K562 (cell line): ENCODE measurements at regions not wholly inside any gene's neighbourhood (a gene's known extent, or its start where the extent isn't known, plus 50 kb on each side); places are given as distances from the start of the nearest gene placed in this dataset.

ENCODE experiments used
- ATAC-seq: fragments of 200-7000 bp; cut with Tn5 transposase; 3 replicates; pipeline ENCODE4 v1.9.1; 2020; ENCODE audit warnings: moderate library complexity
- BruUV-seq: library from RNA; stranded (reverse); fragments of 400-500 nt; replicated peaks from 2 replicates; lab custom pipeline; 2021; lab: Mats Ljungman, UMichigan
- CTCF ChIA-PET: fragments of 300-600 bp; formaldehyde crosslinking; extraction: SDS; loops from one replicate; lab custom pipeline; 2021; ENCODE audit warnings: low intra/inter-chr PET ratio; lab: Yijun Ruan, JAX
- POLR2A ChIA-PET: fragments of 300-600, 350-650 bp; sonication (Branson Sonifier 250); formaldehyde crosslinking; extraction: SDS; loops from one replicate; lab custom pipeline; 2021; ENCODE audit warnings: antibody characterized with exemption, inconsistent platforms; lab: Yijun Ruan, JAX
- DNase-seq, 4 experiments: peaks; one replicate each; pipeline versions ENCODE4 v3.0.0 to v3.0.0-alpha.2; 2011 to 2018; ENCODE audit warnings: low spot score in 3 of 4, mixed read lengths in 3 of 4; ENCODE audit errors: extremely low read depth in 1 of 4
- FAIRE-seq: peaks from 2 replicates; lab custom pipeline; 2011; peaks lifted over from hg19 to GRCh38; lab: Jason Lieb, UNC
- H2AFZ ChIP-seq: 2 replicates; pipeline ENCODE4 v1.6.0; 2011; ENCODE audit warnings: low read depth, low read length, control low read depth, inconsistent platforms
- H3K27ac ChIP-seq: fragments of 200-600 bp; 3 replicates; pipeline ENCODE4 v1.8.0; 2011; ENCODE audit warnings: low read depth, mild to moderate bottlenecking, control low read depth, inconsistent platforms, low read length, moderate library complexity, mixed read lengths; ENCODE audit errors: extremely low read depth
- H3K27me3 ChIP-seq, 2 experiments: fragments of 300-600 bp in 1 of 2; 2 replicates in 1 of 2; 3 replicates in 1 of 2; pipeline versions ENCODE4 v1.6.0 to v1.8.0; 2011; ENCODE audit warnings: inconsistent platforms in 2 of 2, low read length in 2 of 2, mild to moderate bottlenecking in 1 of 2, mixed read lengths in 1 of 2, moderate library complexity in 1 of 2; ENCODE audit not compliant: control insufficient read depth in 2 of 2, insufficient read depth in 2 of 2
- H3K36me3 ChIP-seq: fragments of 300-600 bp; 3 replicates; pipeline ENCODE4 v1.8.0; 2011; ENCODE audit warnings: mild to moderate bottlenecking, low read length, inconsistent platforms; ENCODE audit not compliant: control insufficient read depth, insufficient read depth
- H3K4me1 ChIP-seq, 2 experiments: fragments of 200-600 bp in 1 of 2; replicated peaks in 1 of 2; 2 replicates in 1 of 2; 3 replicates in 1 of 2; pipeline versions ENCODE4 v1.5.1 to v1.8.0; 2011; ENCODE audit warnings: inconsistent platforms in 2 of 2, low read length in 2 of 2, mild to moderate bottlenecking in 1 of 2, mixed read lengths in 1 of 2, moderate library complexity in 1 of 2; ENCODE audit not compliant: control insufficient read depth in 2 of 2, insufficient read depth in 2 of 2
- H3K4me2 ChIP-seq: 2 replicates; pipeline ENCODE4 v1.6.1; 2011; ENCODE audit warnings: low read length, control low read depth, inconsistent platforms, mixed read lengths; ENCODE audit not compliant: insufficient read depth
- H3K4me3 ChIP-seq: fragments of 200-600 bp; sonication (generic), shearing (Covaris generic); 2 replicates; pipeline ENCODE4 v1.5.1; 2016; ENCODE audit warnings: control low read depth, inconsistent platforms
- H3K79me2 ChIP-seq: fragments of 200-600 bp; 3 replicates; pipeline ENCODE4 v1.8.0; 2011; ENCODE audit warnings: low read length, inconsistent platforms; ENCODE audit not compliant: control insufficient read depth, insufficient read depth
- H3K9ac ChIP-seq, 2 experiments: 2 replicates each; pipeline versions ENCODE4 v1.6.0 to v1.6.1; 2011; ENCODE audit warnings: low read depth in 2 of 2, low read length in 2 of 2, control low read depth in 1 of 2, inconsistent platforms in 1 of 2, mild to moderate bottlenecking in 1 of 2, mixed read lengths in 1 of 2; ENCODE audit not compliant: insufficient read depth in 1 of 2
- H3K9me1 ChIP-seq: one replicate; pipeline ENCODE4 v1.6.0; 2011; ENCODE audit warnings: inconsistent platforms, mild to moderate bottlenecking, low read length, moderate library complexity; ENCODE audit not compliant: control insufficient read depth, insufficient read depth
- H3K9me3 ChIP-seq: replicated peaks from 2 replicates; pipeline ENCODE4 v1.5.1; 2011; ENCODE audit warnings: low read depth, low read length, inconsistent platforms; ENCODE audit not compliant: control insufficient read depth, insufficient read depth
- H4K20me1 ChIP-seq: replicated peaks from 2 replicates; pipeline ENCODE4 v1.6.1; 2011; ENCODE audit warnings: low read length, inconsistent platforms, mixed read lengths; ENCODE audit not compliant: control insufficient read depth, insufficient read depth
- BMI1 ChIP-seq: fragments of 150-350 bp; IDR thresholded peaks from 2 replicates; pipeline ENCODE4 v1.6.1; 2014; ENCODE audit warnings: low read length
- KAT2B ChIP-seq: IDR thresholded peaks from one replicate; pipeline ENCODE4 v1.6.1; 2012; ENCODE audit warnings: low read depth, mild to moderate bottlenecking, control low read depth, inconsistent platforms, low read length, moderate library complexity
- KAT8 ChIP-seq: fragments of 450-650 bp; IDR thresholded peaks from 2 replicates; pipeline ENCODE4 v1.6.1; 2016; ENCODE audit warnings: low read depth, mild to moderate bottlenecking
- KLF13 ChIP-seq: fragments of 450-650 bp; IDR thresholded peaks from 2 replicates; pipeline ENCODE4 v1.6.1; 2016; ENCODE audit warnings: missing genetic modification characterization, low read depth, mild to moderate bottlenecking, missing compliant biosample characterization, moderate library complexity, borderline replicate concordance
- PCBP1 ChIP-seq: fragments of 200-400 bp; formaldehyde crosslinking; IDR thresholded peaks from 2 replicates; pipeline ENCODE4 v1.6.1; 2018; ENCODE audit warnings: mild to moderate bottlenecking, low read depth, low read length; ENCODE audit not compliant: poor library complexity, severe bottlenecking
- RFX7 ChIP-seq: fragments of 250-450 bp; sonication (Bioruptor Pico); IDR thresholded peaks from 2 replicates; pipeline ENCODE4 v1.5.1; 2021; ENCODE audit warnings: mild to moderate bottlenecking
- ZNF507 ChIP-seq: conservative IDR thresholded peaks from 2 replicates; pipeline ENCODE4 v1.6.1; 2017; ENCODE audit warnings: missing genetic modification characterization, missing compliant biosample characterization
- WGBS: fragments of 100-300 bp; shearing (Covaris generic); methylation state at CpG from one replicate; pipeline ENCODE4 v1.1.6; 2016; ENCODE audit warnings: low coverage, mixed read lengths; ENCODE audit not compliant: insufficient coverage; ENCODE audit errors: missing lambda C conversion rate; 5-methylcytosine and 5-hydroxymethylcytosine counted together
- in situ Hi-C: fragments of 300-500 bp; cut with MboI; formaldehyde crosslinking; loops from 4 replicates; pipeline ENCODE4 v1.15.0; 2018; ENCODE audit warnings: inconsistent platforms, mixed read lengths
- intact Hi-C: fragments of 100-400 bp; cut with micrococcal nuclease; formaldehyde crosslinking; loops from 2 replicates; pipeline ENCODE4 v1.14.2; 2022
- TF ChIP-seq, protein P1 (sequence below): fragments of 450-650 bp; formaldehyde crosslinking; IDR thresholded peaks from 2 replicates; pipeline ENCODE4 v1.4.0; 2020; ENCODE audit warnings: mild to moderate bottlenecking, moderate library complexity
- TF ChIP-seq, protein P2 (sequence below): fragments of 250-450 bp; sonication (Bioruptor Pico); IDR thresholded peaks from 2 replicates; pipeline ENCODE4 v1.5.0; 2021; ENCODE audit warnings: mild to moderate bottlenecking, moderate library complexity

DNA sequence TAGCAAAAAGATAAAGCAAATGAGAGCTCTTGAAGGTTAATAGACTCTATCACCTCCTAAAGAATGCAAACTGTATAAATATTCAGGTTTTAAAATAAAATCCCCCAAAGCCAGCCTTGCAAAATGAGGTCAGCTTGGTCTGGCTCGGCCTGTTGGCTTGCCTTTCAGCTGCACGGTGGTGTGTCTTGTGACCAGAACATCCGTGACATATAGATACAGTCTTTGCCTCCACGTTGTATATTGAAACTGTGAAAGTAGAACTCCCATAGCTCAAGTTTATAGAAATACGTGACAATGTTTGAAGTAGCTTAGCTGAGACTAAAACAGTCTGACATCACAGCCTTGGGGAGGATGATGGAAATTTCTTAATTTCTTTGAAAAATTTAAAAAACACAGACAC is 236.6 kb upstream of the MYOCD start (continued):
- TF ChIP-seq, protein P1, sequence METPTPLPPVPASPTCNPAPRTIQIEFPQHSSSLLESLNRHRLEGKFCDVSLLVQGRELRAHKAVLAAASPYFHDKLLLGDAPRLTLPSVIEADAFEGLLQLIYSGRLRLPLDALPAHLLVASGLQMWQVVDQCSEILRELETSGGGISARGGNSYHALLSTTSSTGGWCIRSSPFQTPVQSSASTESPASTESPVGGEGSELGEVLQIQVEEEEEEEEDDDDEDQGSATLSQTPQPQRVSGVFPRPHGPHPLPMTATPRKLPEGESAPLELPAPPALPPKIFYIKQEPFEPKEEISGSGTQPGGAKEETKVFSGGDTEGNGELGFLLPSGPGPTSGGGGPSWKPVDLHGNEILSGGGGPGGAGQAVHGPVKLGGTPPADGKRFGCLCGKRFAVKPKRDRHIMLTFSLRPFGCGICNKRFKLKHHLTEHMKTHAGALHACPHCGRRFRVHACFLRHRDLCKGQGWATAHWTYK (CRISPR knock-in tag), result no peak
- TF ChIP-seq PCBP1 (no peak), KAT2B (no peak)

DNA sequence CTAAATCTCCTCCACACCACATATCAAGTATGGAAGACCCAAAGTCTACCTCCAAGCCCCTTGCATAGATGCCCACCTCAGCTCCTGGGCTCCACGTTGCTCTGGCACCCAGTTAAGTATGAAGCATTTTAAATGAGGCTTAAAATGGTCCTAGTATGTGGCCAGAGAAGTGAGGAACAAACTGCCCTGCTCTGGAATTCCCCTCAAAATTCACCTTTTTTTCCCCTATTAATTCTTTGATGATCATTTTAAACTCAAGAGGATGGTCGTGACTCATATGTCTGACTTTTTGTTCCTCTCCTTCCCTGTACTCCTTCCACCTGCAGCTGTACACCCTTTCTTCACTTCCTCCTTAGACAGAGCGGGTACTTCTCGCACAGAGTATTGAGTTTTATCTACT is 234.5 kb upstream of the MYOCD start:
- POLR2A ChIA-PET, result interaction anchor here (0.6 kb wide), 1 partner anchor 969 kb away, joined by 3 read pairs; no protein-coding TSS in a partner anchor
- H3K9me3 ChIP-seq, result no peaks in the 10 kb centered on the region
- TF ChIP-seq ZNF507 (tag), result no peak
- TF ChIP-seq KAT8, result no peak
- TF ChIP-seq RFX7 (CRISPR knock-in tag), result no peak
- no peak for TF ChIP-seq BMI1
- TF ChIP-seq, protein P2, sequence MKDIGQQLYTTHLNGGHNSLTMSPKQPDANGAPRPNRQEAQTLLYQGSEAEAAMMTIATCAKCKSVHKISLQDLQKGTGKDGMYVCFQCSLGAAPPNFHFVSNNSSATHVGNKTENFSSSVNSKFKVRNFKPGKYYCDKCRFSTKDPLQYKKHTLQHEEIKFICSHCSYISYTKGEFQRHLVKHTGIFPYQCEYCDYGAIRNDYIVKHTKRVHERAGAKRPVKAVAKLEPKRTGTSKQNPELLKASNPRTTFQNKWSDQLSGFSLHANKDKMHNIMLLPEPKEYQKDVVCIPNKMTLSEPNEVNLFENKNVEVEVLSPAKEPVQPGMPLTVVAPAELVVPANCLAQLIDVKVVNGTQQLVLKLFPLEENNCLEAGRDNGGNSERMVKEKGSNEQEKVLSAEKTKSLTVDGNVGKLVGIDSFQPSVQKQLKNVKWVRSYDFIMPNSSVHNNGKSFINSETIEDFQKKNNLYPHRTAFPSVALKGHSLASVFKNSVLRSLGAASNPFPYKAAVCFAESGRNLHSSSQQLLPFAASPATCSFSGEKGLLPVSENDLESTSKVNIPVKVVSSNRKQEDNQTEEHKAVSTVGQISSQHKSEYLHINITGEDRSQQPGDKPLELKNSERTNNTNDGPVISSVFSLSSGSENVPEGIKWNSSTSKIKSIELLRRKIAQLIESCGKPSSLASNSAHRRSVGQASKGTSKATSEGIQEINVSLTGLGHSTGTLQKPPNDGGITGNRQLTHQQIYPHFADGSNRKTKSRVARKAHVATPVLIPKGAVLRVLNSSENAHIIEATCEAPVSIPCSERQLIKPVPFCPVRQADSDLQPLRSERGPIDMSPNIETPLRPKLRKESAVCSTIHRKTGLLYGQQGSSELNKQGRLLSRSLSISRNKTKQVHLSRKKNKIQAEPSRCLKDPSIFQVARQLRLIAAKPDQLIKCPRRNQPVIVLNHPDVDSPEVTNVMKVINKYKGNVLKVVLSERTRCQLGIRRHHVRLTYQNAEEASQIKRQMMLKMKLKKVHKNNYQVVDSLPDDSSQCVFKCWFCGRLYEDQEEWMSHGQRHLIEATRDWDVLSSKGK (CRISPR knock-in tag), result no peak
- no peak for TF ChIP-seq KLF13
- TF ChIP-seq, all 486 proteins: peak for 0
- in situ Hi-C loops, result no loop called here
- Histone ChIP-seq H2AFZ (no peak overlapping the region), H3K9me1 (no peaks in the 10 kb centered on the region), H3K36me3 (no peaks in the 10 kb centered on the region), H3K27ac (no peak overlapping the region), H3K9ac (no peak overlapping the region), H3K4me1 (no peaks in the 10 kb centered on the region), H4K20me1 (no peaks in the 10 kb centered on the region), H3K79me2 (no peaks in the 10 kb centered on the region), H3K4me2 (no peak overlapping the region), H3K27me3 (no peaks in the 10 kb centered on the region), H3K4me3 (no peak overlapping the region)
- ATAC-seq (no peak), DNase-seq (no peak), FAIRE-seq (no peak)
- CTCF ChIA-PET, result no interaction called here
- intact Hi-C loops, result no loop called here
- 4% methylated on average over 4 of the region's 4 CpGs for WGBS
- BruUV-seq, result no TSS peak
